K562 (cell line): ENCODE measurements at regions not wholly inside any gene's neighbourhood (a gene's known extent, or its start where the extent isn't known, plus 50 kb on each side); places are given as distances from the start of the nearest gene placed in this dataset.

Experiments used
- ATAC-seq: fragments of 200-7000 bp; cut with Tn5 transposase; 3 replicates; pipeline ENCODE4 v1.9.1; 2020; ENCODE audit warnings: moderate library complexity
- BruUV-seq: library from RNA; stranded (reverse); fragments of 400-500 nt; replicated peaks from 2 replicates; lab custom pipeline; 2021; lab: Mats Ljungman, UMichigan
- CTCF ChIA-PET: fragments of 300-600 bp; formaldehyde crosslinking; extraction: SDS; loops from one replicate; lab custom pipeline; 2021; ENCODE audit warnings: low intra/inter-chr PET ratio; lab: Yijun Ruan, JAX
- POLR2A ChIA-PET: fragments of 300-600, 350-650 bp; sonication (Branson Sonifier 250); formaldehyde crosslinking; extraction: SDS; loops from one replicate; lab custom pipeline; 2021; ENCODE audit warnings: antibody characterized with exemption, inconsistent platforms; lab: Yijun Ruan, JAX
- DNase-seq, 4 experiments: peaks; one replicate each; pipeline versions ENCODE4 v3.0.0 to v3.0.0-alpha.2; 2011 to 2018; ENCODE audit warnings: low spot score in 3 of 4, mixed read lengths in 3 of 4; ENCODE audit errors: extremely low read depth in 1 of 4
- FAIRE-seq: peaks from 2 replicates; lab custom pipeline; 2011; peaks lifted over from hg19 to GRCh38; lab: Jason Lieb, UNC
- H2AFZ ChIP-seq: 2 replicates; pipeline ENCODE4 v1.6.0; 2011; ENCODE audit warnings: low read depth, low read length, control low read depth, inconsistent platforms
- H3K27ac ChIP-seq: fragments of 200-600 bp; 3 replicates; pipeline ENCODE4 v1.8.0; 2011; ENCODE audit warnings: low read depth, mild to moderate bottlenecking, control low read depth, inconsistent platforms, low read length, moderate library complexity, mixed read lengths; ENCODE audit errors: extremely low read depth
- H3K27me3 ChIP-seq, 2 experiments: fragments of 300-600 bp in 1 of 2; 2 replicates in 1 of 2; 3 replicates in 1 of 2; pipeline versions ENCODE4 v1.6.0 to v1.8.0; 2011; ENCODE audit warnings: inconsistent platforms in 2 of 2, low read length in 2 of 2, mild to moderate bottlenecking in 1 of 2, mixed read lengths in 1 of 2, moderate library complexity in 1 of 2; ENCODE audit not compliant: control insufficient read depth in 2 of 2, insufficient read depth in 2 of 2
- H3K36me3 ChIP-seq: fragments of 300-600 bp; 3 replicates; pipeline ENCODE4 v1.8.0; 2011; ENCODE audit warnings: mild to moderate bottlenecking, low read length, inconsistent platforms; ENCODE audit not compliant: control insufficient read depth, insufficient read depth
- H3K4me1 ChIP-seq, 2 experiments: fragments of 200-600 bp in 1 of 2; replicated peaks in 1 of 2; 2 replicates in 1 of 2; 3 replicates in 1 of 2; pipeline versions ENCODE4 v1.5.1 to v1.8.0; 2011; ENCODE audit warnings: inconsistent platforms in 2 of 2, low read length in 2 of 2, mild to moderate bottlenecking in 1 of 2, mixed read lengths in 1 of 2, moderate library complexity in 1 of 2; ENCODE audit not compliant: control insufficient read depth in 2 of 2, insufficient read depth in 2 of 2
- H3K4me2 ChIP-seq: 2 replicates; pipeline ENCODE4 v1.6.1; 2011; ENCODE audit warnings: low read length, control low read depth, inconsistent platforms, mixed read lengths; ENCODE audit not compliant: insufficient read depth
- H3K4me3 ChIP-seq: fragments of 200-600 bp; sonication (generic), shearing (Covaris generic); 2 replicates; pipeline ENCODE4 v1.5.1; 2016; ENCODE audit warnings: control low read depth, inconsistent platforms
- H3K79me2 ChIP-seq: fragments of 200-600 bp; 3 replicates; pipeline ENCODE4 v1.8.0; 2011; ENCODE audit warnings: low read length, inconsistent platforms; ENCODE audit not compliant: control insufficient read depth, insufficient read depth
- H3K9ac ChIP-seq, 2 experiments: 2 replicates each; pipeline versions ENCODE4 v1.6.0 to v1.6.1; 2011; ENCODE audit warnings: low read depth in 2 of 2, low read length in 2 of 2, control low read depth in 1 of 2, inconsistent platforms in 1 of 2, mild to moderate bottlenecking in 1 of 2, mixed read lengths in 1 of 2; ENCODE audit not compliant: insufficient read depth in 1 of 2
- H3K9me1 ChIP-seq: one replicate; pipeline ENCODE4 v1.6.0; 2011; ENCODE audit warnings: inconsistent platforms, mild to moderate bottlenecking, low read length, moderate library complexity; ENCODE audit not compliant: control insufficient read depth, insufficient read depth
- H3K9me3 ChIP-seq: replicated peaks from 2 replicates; pipeline ENCODE4 v1.5.1; 2011; ENCODE audit warnings: low read depth, low read length, inconsistent platforms; ENCODE audit not compliant: control insufficient read depth, insufficient read depth
- H4K20me1 ChIP-seq: replicated peaks from 2 replicates; pipeline ENCODE4 v1.6.1; 2011; ENCODE audit warnings: low read length, inconsistent platforms, mixed read lengths; ENCODE audit not compliant: control insufficient read depth, insufficient read depth
- CCNT2 ChIP-seq: IDR thresholded peaks from 2 replicates; pipeline ENCODE4 v1.6.1; 2011; ENCODE audit warnings: borderline replicate concordance, low read depth, mild to moderate bottlenecking, moderate library complexity, mixed read lengths, low read length; ENCODE audit not compliant: insufficient read length; ENCODE audit errors: extremely low read depth
- CHCHD3 ChIP-seq: fragments of 250-450 bp; sonication (Bioruptor Pico); IDR thresholded peaks from 2 replicates; pipeline ENCODE4 v2.1.2; 2022; ENCODE audit warnings: mild to moderate bottlenecking
- CHD1 ChIP-seq: fragments of 200-600 bp; sonication (generic); IDR thresholded peaks from one replicate; pipeline ENCODE4 v1.6.1; 2012; ENCODE audit warnings: mild to moderate bottlenecking, moderate library complexity, low read length, inconsistent platforms
- CTBP1 ChIP-seq: fragments of 450-650 bp; IDR thresholded peaks from 2 replicates; pipeline ENCODE4 v1.6.1; 2016; ENCODE audit warnings: borderline replicate concordance
- IRF2 ChIP-seq: sonication (generic); formaldehyde crosslinking; IDR thresholded peaks from 2 replicates; pipeline ENCODE4 v1.8.1; 2022; ENCODE audit warnings: mild to moderate bottlenecking, missing genetic modification reagents
- NCOA1 ChIP-seq: fragments of 450-650 bp; IDR thresholded peaks from 2 replicates; pipeline ENCODE4 v1.6.1; 2016; ENCODE audit warnings: low read depth
- NFE2 ChIP-seq: IDR thresholded peaks from 2 replicates; pipeline ENCODE4 v1.6.1; 2014; ENCODE audit warnings: antibody characterized with exemption, low read depth
- RBM34 ChIP-seq: fragments of 200-400 bp; formaldehyde crosslinking; IDR thresholded peaks from 2 replicates; pipeline ENCODE4 v1.6.1; 2018; ENCODE audit warnings: low read length, borderline replicate concordance; ENCODE audit not compliant: insufficient read depth
- ZNF551 ChIP-seq: fragments of 250-450 bp; sonication (Bioruptor Pico); IDR thresholded peaks from 2 replicates; pipeline ENCODE4 v1.5.0; 2021; ENCODE audit warnings: mild to moderate bottlenecking, moderate library complexity
- ZNF695 ChIP-seq: fragments of 450-650 bp; formaldehyde crosslinking; IDR thresholded peaks from 2 replicates; pipeline ENCODE4 v1.4.0; 2020; ENCODE audit warnings: mild to moderate bottlenecking, moderate library complexity
- WGBS: fragments of 100-300 bp; shearing (Covaris generic); methylation state at CpG from one replicate; pipeline ENCODE4 v1.1.6; 2016; ENCODE audit warnings: low coverage, mixed read lengths; ENCODE audit not compliant: insufficient coverage; ENCODE audit errors: missing lambda C conversion rate; 5-methylcytosine and 5-hydroxymethylcytosine counted together
- in situ Hi-C: fragments of 300-500 bp; cut with MboI; formaldehyde crosslinking; loops from 4 replicates; pipeline ENCODE4 v1.15.0; 2018; ENCODE audit warnings: inconsistent platforms, mixed read lengths
- intact Hi-C: fragments of 100-400 bp; cut with micrococcal nuclease; formaldehyde crosslinking; loops from 2 replicates; pipeline ENCODE4 v1.14.2; 2022
- TF ChIP-seq, protein P1 (sequence below): sonication (generic); formaldehyde crosslinking; IDR thresholded peaks from 2 replicates; pipeline ENCODE4 v1.8.0; 2022; ENCODE audit warnings: mild to moderate bottlenecking, missing genetic modification reagents
- TF ChIP-seq, protein P2 (sequence below): fragments of 200-800 bp; sonication (Bioruptor generic); IDR thresholded peaks from 2 replicates; pipeline ENCODE4 v1.6.1; 2017; ENCODE audit warnings: missing genetic modification characterization, missing compliant biosample characterization
- TF ChIP-seq, protein P3 (sequence below): fragments of 450-650 bp; formaldehyde crosslinking; IDR thresholded peaks from 2 replicates; pipeline ENCODE4 v1.4.0; 2022; ENCODE audit warnings: missing genetic modification characterization
- TF ChIP-seq, protein P4 (sequence below): sonication (generic); formaldehyde crosslinking; IDR thresholded peaks from 2 replicates; pipeline ENCODE4 v1.9.0; 2022; ENCODE audit warnings: mild to moderate bottlenecking, missing genetic modification reagents
- TF ChIP-seq, protein P5 (sequence below): sonication (generic); formaldehyde crosslinking; IDR thresholded peaks from 2 replicates; pipeline ENCODE4 v1.5.0; 2020; ENCODE audit warnings: missing genetic modification reagents

DNA sequence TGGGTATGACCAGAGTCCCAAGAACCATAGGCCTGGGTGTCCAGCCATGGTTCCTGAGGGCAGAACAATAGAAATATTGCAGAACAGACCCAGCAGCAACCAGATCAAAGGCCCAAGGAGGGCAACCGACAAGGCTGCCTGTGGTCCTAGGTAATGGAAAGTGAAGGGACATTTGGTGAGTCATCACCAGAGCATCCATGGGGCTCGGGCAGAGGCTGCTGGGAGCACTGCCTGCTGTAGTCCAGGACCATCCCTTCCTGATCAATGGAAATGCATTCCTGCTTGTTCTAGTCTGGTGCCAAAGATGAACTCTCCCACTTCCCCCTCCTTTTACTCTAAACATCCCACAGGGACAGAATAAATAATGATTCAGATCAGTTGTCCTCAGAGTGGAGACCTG lies 172.8 kb upstream of the CACNA1E start:
- H3K4me2 ChIP-seq = no peak overlapping the region
- WGBS = 0% methylated on average over 2 of the region's 2 CpGs

More for the DNA sequence above, 172.8 kb upstream of the CACNA1E start:
- in situ Hi-C loops = no loop called here
- POLR2A ChIA-PET = no interaction called here
- H3K4me3 ChIP-seq = no peak overlapping the region
- CTCF ChIA-PET = no interaction called here
- ATAC-seq (no peak), DNase-seq (no peak)
- no peak overlapping the region for H3K9ac ChIP-seq
- H2AFZ ChIP-seq = no peak overlapping the region
- H3K27me3 ChIP-seq = peaks cover 0 to 3% of the 10 kb centered on the region in 2 experiments; a peak in 2 of 5 replicates
- H3K4me1 ChIP-seq = no peaks in the 10 kb centered on the region
- no peaks in the 10 kb centered on the region for H3K9me3 ChIP-seq
- H3K79me2 ChIP-seq = no peaks in the 10 kb centered on the region
- no peaks in the 10 kb centered on the region for H3K36me3 ChIP-seq
- no peak for TF ChIP-seq ZNF551 (CRISPR knock-in tag)
- no peak for TF ChIP-seq RBM34
- TF ChIP-seq NCOA1 = no peak
- TF ChIP-seq, protein P1, sequence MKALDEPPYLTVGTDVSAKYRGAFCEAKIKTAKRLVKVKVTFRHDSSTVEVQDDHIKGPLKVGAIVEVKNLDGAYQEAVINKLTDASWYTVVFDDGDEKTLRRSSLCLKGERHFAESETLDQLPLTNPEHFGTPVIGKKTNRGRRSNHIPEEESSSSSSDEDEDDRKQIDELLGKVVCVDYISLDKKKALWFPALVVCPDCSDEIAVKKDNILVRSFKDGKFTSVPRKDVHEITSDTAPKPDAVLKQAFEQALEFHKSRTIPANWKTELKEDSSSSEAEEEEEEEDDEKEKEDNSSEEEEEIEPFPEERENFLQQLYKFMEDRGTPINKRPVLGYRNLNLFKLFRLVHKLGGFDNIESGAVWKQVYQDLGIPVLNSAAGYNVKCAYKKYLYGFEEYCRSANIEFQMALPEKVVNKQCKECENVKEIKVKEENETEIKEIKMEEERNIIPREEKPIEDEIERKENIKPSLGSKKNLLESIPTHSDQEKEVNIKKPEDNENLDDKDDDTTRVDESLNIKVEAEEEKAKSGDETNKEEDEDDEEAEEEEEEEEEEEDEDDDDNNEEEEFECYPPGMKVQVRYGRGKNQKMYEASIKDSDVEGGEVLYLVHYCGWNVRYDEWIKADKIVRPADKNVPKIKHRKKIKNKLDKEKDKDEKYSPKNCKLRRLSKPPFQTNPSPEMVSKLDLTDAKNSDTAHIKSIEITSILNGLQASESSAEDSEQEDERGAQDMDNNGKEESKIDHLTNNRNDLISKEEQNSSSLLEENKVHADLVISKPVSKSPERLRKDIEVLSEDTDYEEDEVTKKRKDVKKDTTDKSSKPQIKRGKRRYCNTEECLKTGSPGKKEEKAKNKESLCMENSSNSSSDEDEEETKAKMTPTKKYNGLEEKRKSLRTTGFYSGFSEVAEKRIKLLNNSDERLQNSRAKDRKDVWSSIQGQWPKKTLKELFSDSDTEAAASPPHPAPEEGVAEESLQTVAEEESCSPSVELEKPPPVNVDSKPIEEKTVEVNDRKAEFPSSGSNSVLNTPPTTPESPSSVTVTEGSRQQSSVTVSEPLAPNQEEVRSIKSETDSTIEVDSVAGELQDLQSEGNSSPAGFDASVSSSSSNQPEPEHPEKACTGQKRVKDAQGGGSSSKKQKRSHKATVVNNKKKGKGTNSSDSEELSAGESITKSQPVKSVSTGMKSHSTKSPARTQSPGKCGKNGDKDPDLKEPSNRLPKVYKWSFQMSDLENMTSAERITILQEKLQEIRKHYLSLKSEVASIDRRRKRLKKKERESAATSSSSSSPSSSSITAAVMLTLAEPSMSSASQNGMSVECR (CRISPR knock-in tag) = no peak
- no peak for TF ChIP-seq CHCHD3 (CRISPR knock-in tag)
- no peak for TF ChIP-seq IRF2 (CRISPR knock-in tag)
- TF ChIP-seq NFE2 = no peak
- TF ChIP-seq, protein P2, sequence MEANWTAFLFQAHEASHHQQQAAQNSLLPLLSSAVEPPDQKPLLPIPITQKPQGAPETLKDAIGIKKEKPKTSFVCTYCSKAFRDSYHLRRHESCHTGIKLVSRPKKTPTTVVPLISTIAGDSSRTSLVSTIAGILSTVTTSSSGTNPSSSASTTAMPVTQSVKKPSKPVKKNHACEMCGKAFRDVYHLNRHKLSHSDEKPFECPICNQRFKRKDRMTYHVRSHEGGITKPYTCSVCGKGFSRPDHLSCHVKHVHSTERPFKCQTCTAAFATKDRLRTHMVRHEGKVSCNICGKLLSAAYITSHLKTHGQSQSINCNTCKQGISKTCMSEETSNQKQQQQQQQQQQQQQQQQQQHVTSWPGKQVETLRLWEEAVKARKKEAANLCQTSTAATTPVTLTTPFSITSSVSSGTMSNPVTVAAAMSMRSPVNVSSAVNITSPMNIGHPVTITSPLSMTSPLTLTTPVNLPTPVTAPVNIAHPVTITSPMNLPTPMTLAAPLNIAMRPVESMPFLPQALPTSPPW (CRISPR knock-in tag) = no peak
- no peak for TF ChIP-seq CHD1
- TF ChIP-seq, protein P3, sequence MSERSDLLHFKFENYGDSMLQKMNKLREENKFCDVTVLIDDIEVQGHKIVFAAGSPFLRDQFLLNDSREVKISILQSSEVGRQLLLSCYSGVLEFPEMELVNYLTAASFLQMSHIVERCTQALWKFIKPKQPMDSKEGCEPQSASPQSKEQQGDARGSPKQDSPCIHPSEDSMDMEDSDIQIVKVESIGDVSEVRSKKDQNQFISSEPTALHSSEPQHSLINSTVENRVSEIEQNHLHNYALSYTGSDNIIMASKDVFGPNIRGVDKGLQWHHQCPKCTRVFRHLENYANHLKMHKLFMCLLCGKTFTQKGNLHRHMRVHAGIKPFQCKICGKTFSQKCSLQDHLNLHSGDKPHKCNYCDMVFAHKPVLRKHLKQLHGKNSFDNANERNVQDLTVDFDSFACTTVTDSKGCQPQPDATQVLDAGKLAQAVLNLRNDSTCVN (CRISPR knock-in tag) = no peak
- TF ChIP-seq, protein P4, sequence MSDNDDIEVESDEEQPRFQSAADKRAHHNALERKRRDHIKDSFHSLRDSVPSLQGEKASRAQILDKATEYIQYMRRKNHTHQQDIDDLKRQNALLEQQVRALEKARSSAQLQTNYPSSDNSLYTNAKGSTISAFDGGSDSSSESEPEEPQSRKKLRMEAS (CRISPR knock-in tag) = no peak
- TF ChIP-seq, protein P5, sequence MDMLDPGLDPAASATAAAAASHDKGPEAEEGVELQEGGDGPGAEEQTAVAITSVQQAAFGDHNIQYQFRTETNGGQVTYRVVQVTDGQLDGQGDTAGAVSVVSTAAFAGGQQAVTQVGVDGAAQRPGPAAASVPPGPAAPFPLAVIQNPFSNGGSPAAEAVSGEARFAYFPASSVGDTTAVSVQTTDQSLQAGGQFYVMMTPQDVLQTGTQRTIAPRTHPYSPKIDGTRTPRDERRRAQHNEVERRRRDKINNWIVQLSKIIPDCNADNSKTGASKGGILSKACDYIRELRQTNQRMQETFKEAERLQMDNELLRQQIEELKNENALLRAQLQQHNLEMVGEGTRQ (CRISPR knock-in tag) = no peak
- TF ChIP-seq CTBP1 = no peak
- no peak for TF ChIP-seq ZNF695
- no peak for TF ChIP-seq CCNT2
- TF ChIP-seq, all 486 proteins: peak for 0
- FAIRE-seq = no peak
- Histone ChIP-seq H3K27ac (no peak overlapping the region), H4K20me1 (no peaks in the 10 kb centered on the region), H3K9me1 (no peaks in the 10 kb centered on the region)
- BruUV-seq = no TSS peak
- intact Hi-C loops = no loop called here
